ENCODE measurements at regions not wholly inside any gene's neighbourhood (a gene's known extent, or its start where the extent isn't known, plus 50 kb on each side); places are given as distances from the start of the nearest gene placed in this dataset.

DNA sequence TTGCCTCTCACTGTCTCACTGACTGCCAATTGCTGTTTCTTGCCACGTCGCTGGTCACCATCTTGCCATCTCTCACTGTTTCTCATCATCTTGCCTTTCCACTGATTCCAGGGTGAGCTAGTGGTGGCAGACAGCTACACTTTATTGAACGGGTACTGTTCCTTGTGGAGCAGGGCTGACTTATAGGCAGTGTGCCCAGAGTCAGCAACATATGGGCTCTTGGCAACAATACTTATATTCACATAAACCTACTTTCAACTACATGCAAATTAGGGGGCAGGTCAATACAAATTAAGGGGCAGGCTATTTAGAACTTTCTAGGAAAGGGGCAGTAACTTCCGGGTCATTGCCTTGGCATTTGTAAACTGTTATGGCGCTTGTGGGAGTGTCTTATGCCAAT lies 186.2 kb upstream of the SYNDIG1 start:
- CTCF ChIA-PET: no interaction called here
- peaks cover 0 to 5% of the 10 kb centered on the region in 2 experiments for H3K27me3 ChIP-seq (replicated peaks in 1 of 2; ENCODE audit: control insufficient read depth in 2 of 2, extremely low read depth in 1 of 2, insufficient read depth in 2 of 2, low read length in 1 of 2)
- H3K27ac ChIP-seq (ENCODE audit: low read length): no peak overlapping the region
- no peaks in the 10 kb centered on the region for H3K4me1 ChIP-seq (ENCODE audit: control insufficient read depth in 1 of 2, extremely low read depth in 1 of 2, insufficient read depth in 2 of 2, low read length in 2 of 2)
- no peaks in the 10 kb centered on the region for H3K9me3 ChIP-seq
- no peaks in the 10 kb centered on the region for H3K27me3 Mint-ChIP-seq
- ATAC-seq (replicated peaks in 1 of 4) (no peak), DNase-seq (no peak)
- H3K4me3 Mint-ChIP-seq: no peak overlapping the region
- no peak overlapping the region for H3K4me3 ChIP-seq (ENCODE audit: control insufficient read depth in 1 of 2, extremely low read depth in 1 of 2, low read length in 1 of 2)
- H3K36me3 ChIP-seq (ENCODE audit: control insufficient read depth in 2 of 2, extremely low read depth in 1 of 2, insufficient read depth in 1 of 2, low read length in 1 of 2): no peaks in the 10 kb centered on the region
- WGBS (ENCODE audit: insufficient coverage): 93% methylated on average over 2 of the region's 5 CpGs
- no peaks in the 10 kb centered on the region for H3K4me1 Mint-ChIP-seq
- POLR2A ChIA-PET: interaction anchor here in 1 of 2 donors (0.6 kb wide), 1 partner anchor 8 kb away, joined by 3 read pairs; no protein-coding TSS in a partner anchor
- H3K27ac Mint-ChIP-seq: no peak overlapping the region
- H3K9me3 Mint-ChIP-seq: peaks cover under 1 to 5% (median 1%) of the 10 kb centered on the region in 3 donors
- no peaks in the 10 kb centered on the region for H3K36me3 Mint-ChIP-seq

DNA sequence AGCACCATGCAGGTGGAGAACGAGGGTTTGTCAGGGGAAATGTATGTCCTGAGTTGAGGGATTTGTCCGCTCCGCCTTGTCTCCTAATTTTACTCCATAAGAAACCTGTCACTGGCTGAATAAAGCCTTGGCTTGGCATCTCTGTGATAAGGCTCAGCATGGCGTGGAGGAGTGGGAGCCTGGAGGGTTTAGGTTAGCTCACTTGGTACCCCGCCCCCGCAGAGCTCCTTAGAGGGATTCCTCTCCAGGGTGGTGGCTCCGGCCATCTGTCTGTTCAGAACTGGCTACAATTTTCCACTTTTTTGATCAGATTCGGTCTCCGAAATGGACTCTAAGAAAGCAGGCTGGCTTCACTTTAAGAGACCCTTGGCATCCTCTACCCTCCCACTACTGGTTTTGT lies 192.2 kb upstream of the SYNDIG1 start:
- peaks cover 13 to 18% (median 14%) of the 10 kb centered on the region in 3 donors for H3K9me3 Mint-ChIP-seq
- DNase-seq (no peak), ATAC-seq (replicated peaks in 1 of 4) (no peak)
- 95% methylated on average over 4 of the region's 9 CpGs for WGBS (ENCODE audit: insufficient coverage)
- no peaks in the 10 kb centered on the region for H3K36me3 ChIP-seq (ENCODE audit: control insufficient read depth in 2 of 2, extremely low read depth in 1 of 2, insufficient read depth in 1 of 2, low read length in 1 of 2)
- no peak overlapping the region for H3K4me3 Mint-ChIP-seq
- H3K9me3 ChIP-seq: no peaks in the 10 kb centered on the region
- no peak overlapping the region for H3K27ac ChIP-seq (ENCODE audit: low read length)
- no peaks in the 10 kb centered on the region for H3K4me1 Mint-ChIP-seq
- no peak overlapping the region for H3K27ac Mint-ChIP-seq
- no peak overlapping the region for H3K4me3 ChIP-seq (ENCODE audit: control insufficient read depth in 1 of 2, extremely low read depth in 1 of 2, low read length in 1 of 2)
- H3K27me3 ChIP-seq (replicated peaks in 1 of 2; ENCODE audit: control insufficient read depth in 2 of 2, extremely low read depth in 1 of 2, insufficient read depth in 2 of 2, low read length in 1 of 2): no peaks in the 10 kb centered on the region
- no peaks in the 10 kb centered on the region for H3K36me3 Mint-ChIP-seq
- POLR2A ChIA-PET: no interaction called here
- CTCF ChIA-PET: interaction anchor here in 1 of 2 donors (0.5 kb wide), 2 partner anchors 801 to 1059 kb away, joined by 3 to 5 read pairs; no protein-coding TSS in a partner anchor
- peaks cover 10 to 14% of the 10 kb centered on the region in 2 donors for H3K27me3 Mint-ChIP-seq
- no peaks in the 10 kb centered on the region for H3K4me1 ChIP-seq (ENCODE audit: control insufficient read depth in 1 of 2, extremely low read depth in 1 of 2, insufficient read depth in 2 of 2, low read length in 2 of 2)

DNA sequence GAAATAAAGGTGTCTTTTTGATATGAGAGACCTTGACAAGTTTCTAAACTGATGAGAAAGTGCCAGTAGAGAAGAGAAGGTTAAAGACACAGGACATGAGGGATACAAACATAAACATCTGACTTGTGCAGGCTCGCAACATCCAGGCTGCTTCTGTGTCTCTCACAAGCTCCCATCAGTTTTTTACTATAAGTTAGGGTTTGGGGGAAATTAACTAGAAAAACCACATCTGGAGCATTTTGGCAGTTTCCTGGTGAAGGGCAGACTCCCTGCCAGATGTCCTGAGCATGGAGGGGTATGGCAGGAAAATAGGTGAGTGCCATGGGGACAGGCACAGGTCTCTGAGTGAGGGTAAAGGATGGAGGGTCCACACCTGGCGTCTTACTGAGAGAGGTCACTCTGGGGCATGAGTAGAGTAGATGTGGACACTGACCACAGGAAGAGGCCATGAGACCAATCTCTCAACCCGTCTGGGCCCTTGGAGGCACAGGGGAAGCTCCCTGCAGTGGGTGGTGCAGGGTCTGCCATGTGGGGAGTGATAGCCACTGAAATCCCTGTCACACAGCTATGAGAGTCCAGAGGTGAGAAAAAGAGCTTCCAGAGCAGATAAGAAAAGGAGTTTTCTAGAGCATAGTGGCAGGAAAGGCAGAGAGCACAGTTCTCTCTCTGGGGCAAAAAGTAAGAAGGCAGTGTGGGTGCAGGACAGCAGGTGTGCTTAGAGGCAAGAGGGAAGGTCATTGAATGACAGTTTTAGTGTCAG lies 193.3 kb upstream of the SYNDIG1 start:
- H3K9me3 Mint-ChIP-seq: peaks cover 13 to 18% (median 14%) of the 10 kb centered on the region in 3 donors
- no peak overlapping the region for H3K27ac ChIP-seq (ENCODE audit: low read length)
- WGBS (ENCODE audit: insufficient coverage): 56% methylated on average over 2 of the region's 3 CpGs
- H3K4me1 Mint-ChIP-seq: no peaks in the 10 kb centered on the region
- POLR2A ChIA-PET: interaction anchor here in 1 of 2 donors (0.6 kb wide), 1 partner anchor 7 kb away, joined by 3 read pairs; no protein-coding TSS in a partner anchor
- no peak overlapping the region for H3K4me3 ChIP-seq (ENCODE audit: control insufficient read depth in 1 of 2, extremely low read depth in 1 of 2, low read length in 1 of 2)
- no peak overlapping the region for H3K27ac Mint-ChIP-seq
- CTCF ChIA-PET: no interaction called here
- ATAC-seq (replicated peaks in 1 of 4) (no peak), DNase-seq (no peak)
- H3K4me3 Mint-ChIP-seq: no peak overlapping the region
- no peaks in the 10 kb centered on the region for H3K27me3 ChIP-seq (replicated peaks in 1 of 2; ENCODE audit: control insufficient read depth in 2 of 2, extremely low read depth in 1 of 2, insufficient read depth in 2 of 2, low read length in 1 of 2)
- no peaks in the 10 kb centered on the region for H3K9me3 ChIP-seq
- no peaks in the 10 kb centered on the region for H3K36me3 Mint-ChIP-seq
- H3K36me3 ChIP-seq (ENCODE audit: control insufficient read depth in 2 of 2, extremely low read depth in 1 of 2, insufficient read depth in 1 of 2, low read length in 1 of 2): no peaks in the 10 kb centered on the region
- peaks cover 10 to 14% of the 10 kb centered on the region in 2 donors for H3K27me3 Mint-ChIP-seq
- no peaks in the 10 kb centered on the region for H3K4me1 ChIP-seq (ENCODE audit: control insufficient read depth in 1 of 2, extremely low read depth in 1 of 2, insufficient read depth in 2 of 2, low read length in 2 of 2)

DNA sequence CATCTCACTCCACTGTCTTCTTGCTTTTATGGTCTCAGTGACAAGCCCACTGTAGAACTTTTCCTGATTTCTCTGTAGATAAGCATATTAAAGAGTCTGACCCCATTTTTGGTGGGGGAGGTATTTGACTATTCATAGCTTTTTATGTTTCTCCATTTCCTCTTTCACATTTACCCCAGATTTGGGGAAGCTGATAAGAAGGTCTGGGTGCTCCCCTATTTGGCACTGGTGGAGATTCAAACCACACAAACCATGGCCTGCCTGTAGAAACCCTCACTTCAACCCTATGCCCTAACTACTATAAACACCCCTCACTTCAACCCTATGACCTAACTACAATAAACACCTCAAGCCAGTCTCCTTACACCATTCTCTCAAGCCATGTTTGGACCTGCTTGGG lies 196.2 kb upstream of the SYNDIG1 start:
- CTCF ChIA-PET: no interaction called here
- DNase-seq (no peak), ATAC-seq (replicated peaks in 1 of 4) (no peak)

DNA sequence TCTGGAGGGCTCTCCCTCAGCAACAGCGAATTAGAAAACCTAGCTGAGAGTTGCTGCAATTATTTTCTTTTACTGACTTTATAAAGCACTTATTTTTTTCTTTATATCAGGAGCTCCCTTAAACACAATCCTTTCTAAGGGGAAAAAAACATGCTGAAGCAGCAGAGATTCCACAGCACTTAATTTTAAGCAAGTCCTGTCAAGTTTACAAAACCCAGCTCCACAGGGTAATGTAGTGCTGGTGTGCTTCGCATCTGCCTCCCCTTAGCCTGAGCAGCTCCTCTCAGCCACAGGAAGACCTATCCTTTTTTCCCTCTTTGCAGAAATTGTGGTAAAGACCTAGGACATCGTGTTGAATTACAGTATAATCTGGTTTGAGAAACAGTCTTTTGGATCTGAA lies 208.1 kb upstream of the SYNDIG1 start:
- Histone ChIP-seq H3K4me3 (ENCODE audit: control insufficient read depth in 1 of 2, extremely low read depth in 1 of 2, low read length in 1 of 2) (no peak overlapping the region), H3K9me3 (no peaks in the 10 kb centered on the region), H3K4me1 (ENCODE audit: control insufficient read depth in 1 of 2, extremely low read depth in 1 of 2, insufficient read depth in 2 of 2, low read length in 2 of 2) (no peaks in the 10 kb centered on the region), H3K27me3 (replicated peaks in 1 of 2; ENCODE audit: control insufficient read depth in 2 of 2, extremely low read depth in 1 of 2, insufficient read depth in 2 of 2, low read length in 1 of 2) (no peaks in the 10 kb centered on the region), H3K36me3 (ENCODE audit: control insufficient read depth in 2 of 2, extremely low read depth in 1 of 2, insufficient read depth in 1 of 2, low read length in 1 of 2) (no peaks in the 10 kb centered on the region), H3K27ac (ENCODE audit: low read length) (no peak overlapping the region)
- no peaks in the 10 kb centered on the region for H3K4me1 Mint-ChIP-seq
- CTCF ChIA-PET: no interaction called here
- peaks cover 0 to 3% (median 2%) of the 10 kb centered on the region in 3 donors for H3K9me3 Mint-ChIP-seq
- H3K36me3 Mint-ChIP-seq: no peaks in the 10 kb centered on the region
- no peak for ATAC-seq (replicated peaks in 1 of 4)
- H3K27me3 Mint-ChIP-seq: peaks cover 7 to 9% of the 10 kb centered on the region in 2 donors
- DNase-seq: no peak
- WGBS (ENCODE audit: insufficient coverage): no CpG with 5 or more reads among the region's 3 CpGs
- H3K4me3 Mint-ChIP-seq: no peak overlapping the region
- H3K27ac Mint-ChIP-seq: no peak overlapping the region
- POLR2A ChIA-PET: no interaction called here

More for the DNA sequence above, 196.2 kb upstream of the SYNDIG1 start:
- H3K36me3 Mint-ChIP-seq: no peaks in the 10 kb centered on the region
- H3K27me3 ChIP-seq (replicated peaks in 1 of 2; ENCODE audit: control insufficient read depth in 2 of 2, extremely low read depth in 1 of 2, insufficient read depth in 2 of 2, low read length in 1 of 2): no peaks in the 10 kb centered on the region
- peaks cover 13 to 18% (median 14%) of the 10 kb centered on the region in 3 donors for H3K9me3 Mint-ChIP-seq
- H3K9me3 ChIP-seq: no peaks in the 10 kb centered on the region
- no peaks in the 10 kb centered on the region for H3K4me1 Mint-ChIP-seq
- no peak overlapping the region for H3K4me3 ChIP-seq (ENCODE audit: control insufficient read depth in 1 of 2, extremely low read depth in 1 of 2, low read length in 1 of 2)
- no peak overlapping the region for H3K27ac ChIP-seq (ENCODE audit: low read length)
- no peak overlapping the region for H3K4me3 Mint-ChIP-seq
- H3K27ac Mint-ChIP-seq: no peak overlapping the region
- peaks cover 10 to 14% of the 10 kb centered on the region in 2 donors for H3K27me3 Mint-ChIP-seq
- POLR2A ChIA-PET: no interaction called here
- H3K4me1 ChIP-seq (ENCODE audit: control insufficient read depth in 1 of 2, extremely low read depth in 1 of 2, insufficient read depth in 2 of 2, low read length in 2 of 2): no peaks in the 10 kb centered on the region
- H3K36me3 ChIP-seq (ENCODE audit: control insufficient read depth in 2 of 2, extremely low read depth in 1 of 2, insufficient read depth in 1 of 2, low read length in 1 of 2): no peaks in the 10 kb centered on the region

DNA sequence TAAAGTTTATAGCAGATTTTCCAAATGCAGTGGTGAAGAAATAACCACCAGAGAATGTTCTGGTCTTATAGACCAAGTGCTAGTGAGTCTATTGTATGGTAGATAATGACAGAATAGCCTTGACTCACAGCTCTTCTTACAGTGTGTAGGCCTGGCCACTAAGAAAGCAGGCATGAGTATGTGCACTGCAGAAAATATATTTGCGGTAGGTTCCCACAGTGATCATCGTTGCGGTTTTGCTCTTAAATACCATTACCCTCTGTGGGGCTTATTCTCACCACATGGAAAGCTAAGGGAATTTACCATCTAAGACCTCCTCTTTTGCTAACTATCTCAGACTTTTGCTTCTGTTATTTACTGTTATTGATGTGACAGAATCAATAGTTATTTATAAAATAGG lies 212.3 kb upstream of the SYNDIG1 start:
- POLR2A ChIA-PET: no interaction called here
- WGBS (ENCODE audit: insufficient coverage): no CpG with 5 or more reads among the region's 3 CpGs

More for the DNA sequence above, 212.3 kb upstream of the SYNDIG1 start:
- no peaks in the 10 kb centered on the region for H3K9me3 ChIP-seq
- H3K27ac ChIP-seq (ENCODE audit: low read length): no peak overlapping the region
- H3K36me3 ChIP-seq (ENCODE audit: control insufficient read depth in 2 of 2, extremely low read depth in 1 of 2, insufficient read depth in 1 of 2, low read length in 1 of 2): no peaks in the 10 kb centered on the region
- no peak overlapping the region for H3K4me3 Mint-ChIP-seq
- DNase-seq (no peak), ATAC-seq (replicated peaks in 1 of 4) (no peak)
- no peak overlapping the region for H3K27ac Mint-ChIP-seq
- no peaks in the 10 kb centered on the region for H3K4me1 ChIP-seq (ENCODE audit: control insufficient read depth in 1 of 2, extremely low read depth in 1 of 2, insufficient read depth in 2 of 2, low read length in 2 of 2)
- no peak overlapping the region for H3K4me3 ChIP-seq (ENCODE audit: control insufficient read depth in 1 of 2, extremely low read depth in 1 of 2, low read length in 1 of 2)
- CTCF ChIA-PET: no interaction called here
- no peaks in the 10 kb centered on the region for H3K27me3 Mint-ChIP-seq
- H3K4me1 Mint-ChIP-seq: no peaks in the 10 kb centered on the region
- no peaks in the 10 kb centered on the region for H3K27me3 ChIP-seq (replicated peaks in 1 of 2; ENCODE audit: control insufficient read depth in 2 of 2, extremely low read depth in 1 of 2, insufficient read depth in 2 of 2, low read length in 1 of 2)
- H3K36me3 Mint-ChIP-seq: no peaks in the 10 kb centered on the region
- H3K9me3 Mint-ChIP-seq: peaks cover 0 to 3% (median 2%) of the 10 kb centered on the region in 3 donors
